ENCODE measurements at regions not wholly inside any gene's neighbourhood (a gene's known extent, or its start where the extent isn't known, plus 50 kb on each side); places are given as distances from the start of the nearest gene placed in this dataset.
"Not testable (repeated sequence)": the region's sequence is repeated elsewhere in the genome, so short reads cannot be mapped to it uniquely, and the experiment has no call there.

DNA sequence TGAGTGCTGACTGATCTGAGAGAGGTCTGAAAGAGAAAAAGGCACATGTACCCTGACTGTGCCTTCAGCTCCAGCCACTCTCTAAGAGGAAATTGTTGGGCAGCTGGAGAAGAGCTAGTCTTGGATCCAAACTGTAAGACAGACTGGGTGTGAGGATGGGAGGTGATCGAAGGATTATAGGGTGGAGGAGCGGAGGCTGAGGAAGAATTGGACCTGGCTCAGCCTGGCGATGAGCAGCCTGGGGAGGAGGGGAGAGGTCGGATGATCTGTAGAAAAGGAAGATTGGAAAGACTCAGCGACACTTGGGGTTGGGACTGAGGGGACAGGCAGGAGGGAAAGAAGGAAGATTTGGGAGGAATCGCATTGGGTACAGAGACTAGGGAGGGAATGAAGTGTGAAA, 98.6 kb upstream of the SLC25A48 start:
- Histone ChIP-seq H3K4me3 (no peak overlapping the region), H3K27ac (no peak overlapping the region), H3K4me2 (no peak overlapping the region), H3K4me1 (no peaks in the 10 kb centered on the region), H3K9me3 (no peaks in the 10 kb centered on the region)
- no peak for ATAC-seq
- WGBS (ENCODE audit: missing lambda C conversion rate), result 61% methylated on average over 6 of the region's 6 CpGs
- ChIA-PET POLR2A (no interaction called here), CTCF (interaction anchor here (1.1 kb wide), 1 partner anchor 99 kb away, joined by 3 read pairs; no protein-coding TSS in a partner anchor)
- no peak for FAIRE-seq
- TF ChIP-seq CHD2 (IDR thresholded peaks at IDR 0.05; ENCODE audit: low read length, partially characterized antibody) (no peak), FOSL2 (IDR thresholded peaks at IDR 0.05) (no peak), FOSL2 (CRISPR knock-in tag; IDR thresholded peaks at IDR 0.05) (no peak), RAD21 (conservative IDR thresholded peaks at IDR 0.05 in 1 of 2, IDR thresholded peaks at IDR 0.05 in 1 of 2) (no peak), FOSB (CRISPR knock-in tag; IDR thresholded peaks at IDR 0.05) (no peak), KDM1A (IDR thresholded peaks at IDR 0.05; ENCODE audit: low read depth) (no peak), EHF (CRISPR knock-in tag; IDR thresholded peaks at IDR 0.05) (no peak), EHMT2 (IDR thresholded peaks at IDR 0.05; ENCODE audit: low read depth) (no peak), CEBPB (IDR thresholded peaks at IDR 0.05) (no peak), POLR2AphosphoS2 (conservative IDR thresholded peaks at IDR 0.05; ENCODE audit: low read length) (no peak), BHLHE40 (IDR thresholded peaks at IDR 0.05; ENCODE audit: low read depth, low read length) (no peak), HOXA7 (CRISPR knock-in tag; IDR thresholded peaks at IDR 0.05) (no peak), TFCP2L1 (CRISPR knock-in tag; IDR thresholded peaks at IDR 0.05) (no peak), EP300 (IDR thresholded peaks at IDR 0.05) (no peak), PHF8 (IDR thresholded peaks at IDR 0.05; ENCODE audit: borderline replicate concordance, low read depth) (no peak)
- TF ChIP-seq, protein P1, sequence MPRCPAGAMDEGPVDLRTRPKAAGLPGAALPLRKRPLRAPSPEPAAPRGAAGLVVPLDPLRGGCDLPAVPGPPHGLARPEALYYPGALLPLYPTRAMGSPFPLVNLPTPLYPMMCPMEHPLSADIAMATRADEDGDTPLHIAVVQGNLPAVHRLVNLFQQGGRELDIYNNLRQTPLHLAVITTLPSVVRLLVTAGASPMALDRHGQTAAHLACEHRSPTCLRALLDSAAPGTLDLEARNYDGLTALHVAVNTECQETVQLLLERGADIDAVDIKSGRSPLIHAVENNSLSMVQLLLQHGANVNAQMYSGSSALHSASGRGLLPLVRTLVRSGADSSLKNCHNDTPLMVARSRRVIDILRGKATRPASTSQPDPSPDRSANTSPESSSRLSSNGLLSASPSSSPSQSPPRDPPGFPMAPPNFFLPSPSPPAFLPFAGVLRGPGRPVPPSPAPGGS (IDR thresholded peaks at IDR 0.05), result no peak
- TF ChIP-seq, protein P2, sequence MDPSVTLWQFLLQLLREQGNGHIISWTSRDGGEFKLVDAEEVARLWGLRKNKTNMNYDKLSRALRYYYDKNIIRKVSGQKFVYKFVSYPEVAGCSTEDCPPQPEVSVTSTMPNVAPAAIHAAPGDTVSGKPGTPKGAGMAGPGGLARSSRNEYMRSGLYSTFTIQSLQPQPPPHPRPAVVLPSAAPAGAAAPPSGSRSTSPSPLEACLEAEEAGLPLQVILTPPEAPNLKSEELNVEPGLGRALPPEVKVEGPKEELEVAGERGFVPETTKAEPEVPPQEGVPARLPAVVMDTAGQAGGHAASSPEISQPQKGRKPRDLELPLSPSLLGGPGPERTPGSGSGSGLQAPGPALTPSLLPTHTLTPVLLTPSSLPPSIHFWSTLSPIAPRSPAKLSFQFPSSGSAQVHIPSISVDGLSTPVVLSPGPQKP (IDR thresholded peaks at IDR 0.05; ENCODE audit: low read depth, low read length), result no peak
- TF ChIP-seq, protein P3, sequence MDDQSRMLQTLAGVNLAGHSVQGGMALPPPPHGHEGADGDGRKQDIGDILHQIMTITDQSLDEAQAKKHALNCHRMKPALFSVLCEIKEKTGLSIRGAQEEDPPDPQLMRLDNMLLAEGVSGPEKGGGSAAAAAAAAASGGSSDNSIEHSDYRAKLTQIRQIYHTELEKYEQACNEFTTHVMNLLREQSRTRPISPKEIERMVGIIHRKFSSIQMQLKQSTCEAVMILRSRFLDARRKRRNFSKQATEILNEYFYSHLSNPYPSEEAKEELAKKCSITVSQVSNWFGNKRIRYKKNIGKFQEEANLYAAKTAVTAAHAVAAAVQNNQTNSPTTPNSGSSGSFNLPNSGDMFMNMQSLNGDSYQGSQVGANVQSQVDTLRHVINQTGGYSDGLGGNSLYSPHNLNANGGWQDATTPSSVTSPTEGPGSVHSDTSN (IDR thresholded peaks at IDR 0.05), result no peak
- TF ChIP-seq, protein P4, sequence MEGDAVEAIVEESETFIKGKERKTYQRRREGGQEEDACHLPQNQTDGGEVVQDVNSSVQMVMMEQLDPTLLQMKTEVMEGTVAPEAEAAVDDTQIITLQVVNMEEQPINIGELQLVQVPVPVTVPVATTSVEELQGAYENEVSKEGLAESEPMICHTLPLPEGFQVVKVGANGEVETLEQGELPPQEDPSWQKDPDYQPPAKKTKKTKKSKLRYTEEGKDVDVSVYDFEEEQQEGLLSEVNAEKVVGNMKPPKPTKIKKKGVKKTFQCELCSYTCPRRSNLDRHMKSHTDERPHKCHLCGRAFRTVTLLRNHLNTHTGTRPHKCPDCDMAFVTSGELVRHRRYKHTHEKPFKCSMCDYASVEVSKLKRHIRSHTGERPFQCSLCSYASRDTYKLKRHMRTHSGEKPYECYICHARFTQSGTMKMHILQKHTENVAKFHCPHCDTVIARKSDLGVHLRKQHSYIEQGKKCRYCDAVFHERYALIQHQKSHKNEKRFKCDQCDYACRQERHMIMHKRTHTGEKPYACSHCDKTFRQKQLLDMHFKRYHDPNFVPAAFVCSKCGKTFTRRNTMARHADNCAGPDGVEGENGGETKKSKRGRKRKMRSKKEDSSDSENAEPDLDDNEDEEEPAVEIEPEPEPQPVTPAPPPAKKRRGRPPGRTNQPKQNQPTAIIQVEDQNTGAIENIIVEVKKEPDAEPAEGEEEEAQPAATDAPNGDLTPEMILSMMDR (IDR thresholded peaks at IDR 0.05), result no peak
- TF ChIP-seq, protein P5, sequence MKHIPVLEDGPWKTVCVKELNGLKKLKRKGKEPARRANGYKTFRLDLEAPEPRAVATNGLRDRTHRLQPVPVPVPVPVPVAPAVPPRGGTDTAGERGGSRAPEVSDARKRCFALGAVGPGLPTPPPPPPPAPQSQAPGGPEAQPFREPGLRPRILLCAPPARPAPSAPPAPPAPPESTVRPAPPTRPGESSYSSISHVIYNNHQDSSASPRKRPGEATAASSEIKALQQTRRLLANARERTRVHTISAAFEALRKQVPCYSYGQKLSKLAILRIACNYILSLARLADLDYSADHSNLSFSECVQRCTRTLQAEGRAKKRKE (CRISPR knock-in tag; IDR thresholded peaks at IDR 0.05; ENCODE audit: low read depth), result no peak
- no peak for DNase-seq (ENCODE audit: low read depth in 1 of 2, low spot score in 1 of 2)

DNA sequence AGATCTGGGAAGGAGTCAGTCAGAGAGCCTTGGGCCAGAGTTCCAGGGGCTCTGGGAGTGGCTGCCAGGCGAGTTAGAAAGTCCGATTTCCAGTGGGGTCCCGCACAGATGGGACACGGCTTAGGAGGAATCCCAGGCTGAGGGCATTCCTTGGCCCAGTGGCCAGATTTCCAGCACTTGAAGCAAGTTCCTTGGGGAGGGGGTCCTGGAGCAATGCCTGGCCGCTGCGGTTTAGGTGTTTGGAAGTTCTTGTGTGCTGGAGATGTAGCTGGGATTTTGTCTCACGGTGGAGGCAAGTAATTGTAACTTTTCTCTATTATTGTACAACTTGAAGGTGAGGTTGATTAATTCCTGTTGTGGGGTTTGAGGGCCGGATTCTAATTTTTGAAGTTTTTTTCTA, 99.5 kb upstream of the SLC25A48 start:
- H3K9me3 ChIP-seq; H3K4me2 ChIP-seq; DNase-seq (ENCODE audit: low read depth in 1 of 2, low spot score in 1 of 2); H3K27ac ChIP-seq; ATAC-seq; H3K4me1 ChIP-seq; H3K4me3 ChIP-seq; FAIRE-seq; POLR2A ChIA-PET: not testable (repeated sequence)
- CTCF ChIA-PET, result interaction anchor here (1.1 kb wide), 1 partner anchor 100 kb away, joined by 3 read pairs; no protein-coding TSS in a partner anchor
- WGBS (ENCODE audit: missing lambda C conversion rate), result 42% methylated on average over 8 of the region's 8 CpGs

DNA sequence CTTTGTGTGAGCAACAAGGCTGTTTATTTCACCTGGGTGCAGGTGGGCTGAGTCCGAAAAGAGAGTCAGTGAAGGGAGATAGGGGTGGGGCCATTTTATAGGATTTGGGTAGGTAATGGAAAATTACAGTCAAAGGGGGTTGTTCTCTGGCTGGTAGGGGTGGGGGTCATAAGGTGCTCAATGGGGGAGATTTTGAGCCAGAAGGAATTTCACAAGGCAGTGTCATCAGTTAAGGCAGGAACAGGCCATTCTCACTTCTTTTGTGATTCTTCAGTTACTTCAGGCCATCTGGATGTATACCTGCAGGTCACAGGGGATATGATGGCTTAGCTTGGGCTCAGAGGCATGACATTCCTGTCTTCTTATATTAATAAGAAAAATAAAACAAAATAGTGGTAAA, 103.4 kb upstream of the SLC25A48 start:
- H3K27ac ChIP-seq; H3K9me3 ChIP-seq; ATAC-seq; H3K4me2 ChIP-seq; FAIRE-seq; CTCF ChIA-PET; POLR2A ChIA-PET; DNase-seq (ENCODE audit: low read depth in 1 of 2, low spot score in 1 of 2); H3K4me1 ChIP-seq; H3K4me3 ChIP-seq: not testable (repeated sequence)
- WGBS (ENCODE audit: missing lambda C conversion rate), result 47% methylated on average over 1 of the region's 1 CpG

DNA sequence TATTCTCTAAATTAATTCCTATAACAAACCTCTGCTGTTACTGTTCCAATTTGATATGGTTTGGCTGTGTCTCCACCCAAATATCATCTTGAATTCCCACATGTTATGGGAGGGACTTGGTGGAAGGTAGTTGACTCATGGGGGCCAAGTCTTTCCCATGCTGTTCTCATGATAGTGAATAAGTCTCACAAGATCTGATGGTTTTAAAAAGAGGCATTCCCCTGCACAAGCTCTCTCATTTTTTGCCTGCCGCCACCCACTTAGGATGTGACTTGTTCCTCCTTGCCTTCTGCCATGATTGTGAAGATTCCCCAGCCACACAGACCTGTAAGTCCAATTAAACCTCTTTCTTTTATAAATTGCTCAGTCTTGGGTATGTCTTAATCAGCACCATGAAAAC, 104.3 kb upstream of the SLC25A48 start:
- CTCF ChIA-PET, result interaction anchor here (0.6 to 3.3 kb wide), 14 partner anchors 13 to 270 kb away, joined by 3 to 20 read pairs (median 8); no protein-coding TSS in a partner anchor
- H3K4me1 ChIP-seq; ATAC-seq; POLR2A ChIA-PET; H3K4me3 ChIP-seq; FAIRE-seq; H3K4me2 ChIP-seq; H3K9me3 ChIP-seq; H3K27ac ChIP-seq; DNase-seq (ENCODE audit: low read depth in 1 of 2, low spot score in 1 of 2): not testable (repeated sequence)
- 50% methylated on average over 1 of the region's 1 CpG for WGBS (ENCODE audit: missing lambda C conversion rate)

Measured in A549 (cell line).